ENCODE measurements at regions not wholly inside any gene's neighbourhood (a gene's known extent, or its start where the extent isn't known, plus 50 kb on each side); places are given as distances from the start of the nearest gene placed in this dataset.

DNA sequence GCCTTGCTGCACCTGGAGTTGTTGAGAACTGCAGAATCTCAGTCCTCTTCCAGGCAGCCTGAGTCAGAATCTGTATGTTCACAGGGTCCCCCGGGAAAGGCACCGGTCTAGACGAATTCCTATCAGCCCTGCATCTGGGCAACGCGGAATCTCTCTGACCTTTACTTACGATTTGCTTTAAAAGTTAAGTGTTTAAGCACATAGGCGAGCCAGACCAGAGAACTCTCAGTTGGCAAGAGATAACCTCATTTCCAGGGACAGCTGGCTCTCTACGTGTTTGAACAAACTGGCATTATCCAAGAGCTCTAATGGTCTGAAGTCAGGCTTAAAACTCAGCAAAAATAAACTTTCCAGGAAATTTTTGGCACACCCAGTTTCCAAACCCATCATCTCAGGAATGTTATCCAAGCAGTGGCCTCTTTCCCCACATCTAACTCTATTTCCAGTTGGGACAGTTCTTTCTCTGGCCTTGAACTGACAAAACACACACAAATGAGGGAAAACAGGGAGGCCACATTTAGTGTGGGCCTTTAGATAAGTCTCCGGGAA lies 53.4 kb downstream of the HES1 start:
- DNase-seq, result no peak

DNA sequence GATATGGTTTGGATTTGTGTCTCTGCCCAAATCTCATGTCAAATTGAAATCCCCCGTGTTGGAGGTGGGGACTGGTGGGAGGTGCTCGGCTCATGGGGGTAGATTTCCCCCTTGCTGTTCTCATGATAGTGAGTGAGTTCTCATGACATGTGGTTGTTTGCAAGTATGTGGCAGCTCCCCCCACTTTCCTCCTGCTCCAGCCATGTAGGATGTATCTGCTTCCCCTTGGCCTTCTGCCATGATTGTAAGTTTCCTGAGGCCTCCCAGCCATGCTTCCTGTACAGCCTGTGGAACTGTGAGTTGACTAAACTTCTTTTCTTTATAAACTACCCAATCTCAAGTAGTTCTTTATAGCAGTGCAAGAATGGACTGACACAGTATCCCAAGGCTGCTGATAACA lies 55.9 kb downstream of the HES1 start:
- peak; percentile 40 for DNase-seq

DNA sequence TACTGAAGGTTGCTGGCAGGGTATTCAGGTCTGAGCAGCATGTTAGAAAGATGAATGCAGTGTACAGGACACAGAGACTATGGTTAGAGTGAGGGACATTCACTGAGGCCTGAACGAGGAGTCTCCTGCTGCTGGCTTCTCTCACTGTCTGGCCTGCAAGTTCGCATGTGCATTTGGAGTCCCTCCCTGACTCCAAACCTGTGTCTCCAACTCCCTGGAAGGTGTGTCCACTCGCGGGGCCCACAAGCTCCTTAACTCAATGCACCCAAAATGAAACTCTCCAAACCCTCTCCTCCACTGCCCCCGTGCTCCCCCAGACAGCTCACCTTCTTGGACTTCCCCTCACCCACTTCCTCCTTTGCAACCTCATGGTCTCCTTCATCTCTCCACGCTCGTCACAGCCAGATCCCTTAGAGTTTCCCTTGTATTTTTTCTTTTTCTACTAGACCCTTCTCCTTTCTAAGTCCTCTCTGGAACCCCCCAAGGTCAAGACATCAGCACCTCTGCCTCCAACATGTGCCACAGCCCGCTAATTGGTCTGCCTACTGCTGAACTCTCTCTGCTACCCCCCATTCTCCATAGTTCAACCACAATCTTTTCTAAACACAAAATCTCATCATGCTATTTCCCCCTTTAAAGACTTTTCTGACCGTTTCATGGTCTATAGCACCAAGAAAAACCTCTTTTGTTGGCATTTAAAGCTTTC lies 58.3 kb downstream of the HES1 start:
- peak; percentile 49 for DNase-seq

DNA sequence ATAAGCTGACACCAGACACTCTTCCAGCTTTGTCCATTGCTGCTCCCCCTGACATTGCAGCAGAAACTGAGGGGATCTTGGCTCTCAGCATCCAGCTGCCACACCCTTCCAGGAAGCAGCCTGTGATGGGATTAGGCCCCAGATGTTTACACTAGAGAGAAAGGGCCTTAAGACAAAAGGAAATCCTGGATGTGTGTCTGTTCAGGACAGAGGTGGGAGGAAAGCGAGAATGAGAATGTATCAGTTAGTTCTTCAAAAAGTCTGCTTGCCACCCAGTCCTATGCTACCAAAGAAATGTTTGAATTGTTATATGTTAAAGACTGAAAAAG lies 58.8 kb downstream of the HES1 start:
- no peak for DNase-seq

DNA sequence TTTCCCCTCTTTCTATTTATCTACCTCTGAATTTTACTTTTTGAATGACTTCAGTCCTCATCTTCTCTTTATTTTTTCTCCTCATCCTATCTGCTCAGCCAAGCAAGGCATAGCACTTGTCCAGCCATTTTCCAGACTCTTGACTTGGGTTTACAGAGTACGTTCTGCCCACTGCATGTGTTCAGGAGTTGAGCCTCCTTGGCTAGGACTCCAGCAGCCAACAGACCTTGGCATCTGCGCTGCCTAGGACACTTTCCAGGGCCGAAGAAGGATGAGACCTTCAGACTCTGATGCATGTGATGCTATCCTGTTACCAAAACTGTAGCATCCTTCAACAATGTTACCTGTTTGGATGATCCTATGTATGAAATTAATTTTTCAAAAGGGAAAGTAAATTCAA lies 59.7 kb downstream of the HES1 start:
- DNase-seq, result no peak

DNA sequence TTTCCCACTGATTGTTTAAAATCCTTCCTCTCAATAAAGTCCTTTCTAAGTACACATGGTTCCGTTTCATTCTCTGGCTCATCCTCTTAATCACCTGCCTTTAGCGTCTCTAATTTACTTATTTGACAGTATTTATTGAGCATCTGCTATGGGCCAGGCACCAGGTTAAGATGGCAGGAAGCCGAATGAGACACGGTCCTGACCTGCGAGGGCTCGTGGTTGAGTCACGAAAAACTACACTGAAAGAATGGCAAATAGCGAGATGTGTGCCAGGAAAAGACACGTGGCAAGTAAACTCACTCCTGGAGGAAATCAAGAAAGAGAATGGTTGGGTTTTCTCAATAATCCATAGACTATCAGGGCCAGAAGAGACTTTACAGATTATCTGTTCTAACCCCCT lies 60.9 kb downstream of the HES1 start:
- DNase-seq, result no peak

DNA sequence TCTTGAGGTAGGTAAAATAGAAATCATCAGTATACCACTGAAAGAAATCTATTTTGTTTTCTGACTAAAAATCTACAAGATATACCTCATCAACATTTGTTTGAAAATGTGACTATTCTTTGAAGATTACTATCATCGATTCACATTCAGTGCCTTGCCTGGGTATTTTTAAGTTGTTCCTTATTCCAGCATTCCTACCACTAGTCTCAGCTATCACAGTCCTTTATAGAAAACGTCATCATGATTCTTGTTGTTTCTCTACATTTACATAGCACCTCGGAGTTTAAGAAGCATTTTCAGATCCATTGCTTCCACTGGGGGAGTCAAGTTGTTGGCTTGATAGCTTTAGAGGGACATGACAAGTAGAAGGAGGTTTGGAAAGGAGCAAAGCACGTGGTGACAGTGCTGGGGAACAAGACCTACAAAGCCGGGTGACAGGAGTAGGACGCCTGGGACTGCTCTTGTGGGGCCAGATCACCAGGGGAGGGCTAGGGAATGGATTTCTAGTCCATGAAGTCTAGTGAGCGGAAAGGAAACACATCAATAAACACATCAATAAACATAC lies 61.5 kb downstream of the HES1 start:
- no peak for DNase-seq

DNA sequence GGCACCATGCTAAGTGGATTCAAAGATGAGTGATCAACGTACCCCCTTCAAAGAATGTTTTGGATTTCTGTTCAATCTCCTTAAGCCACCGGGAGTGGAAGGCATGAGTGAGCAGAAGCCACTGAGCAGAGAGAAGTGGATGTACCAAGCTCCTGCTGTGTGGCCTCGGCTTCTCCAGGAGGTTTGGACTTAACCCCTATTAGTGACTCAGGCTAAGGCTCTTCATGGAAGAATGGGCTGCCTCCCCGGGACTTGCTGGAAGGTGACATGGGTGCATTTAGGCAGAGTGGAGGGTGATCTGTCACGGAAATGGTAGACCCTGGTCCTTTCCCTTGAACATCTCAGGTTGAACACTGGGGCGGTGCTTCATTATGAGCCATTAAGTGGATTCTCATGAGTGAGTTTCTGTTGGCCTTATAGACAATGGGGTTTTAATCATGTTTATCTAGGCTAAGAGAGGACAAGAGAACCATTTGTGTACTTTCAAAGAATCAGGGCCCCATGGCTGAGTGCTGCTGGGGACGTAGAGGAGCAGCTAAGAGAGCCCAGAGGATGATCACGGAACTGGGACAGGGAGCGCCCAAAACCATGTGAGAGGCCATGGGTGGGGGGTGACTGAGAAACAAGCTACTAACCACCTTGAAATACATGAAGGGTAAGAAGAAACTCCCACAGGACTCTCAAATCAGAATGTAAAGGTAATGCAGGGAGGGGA lies 62.2 kb downstream of the HES1 start:
- DNase-seq, result no peak

DNA sequence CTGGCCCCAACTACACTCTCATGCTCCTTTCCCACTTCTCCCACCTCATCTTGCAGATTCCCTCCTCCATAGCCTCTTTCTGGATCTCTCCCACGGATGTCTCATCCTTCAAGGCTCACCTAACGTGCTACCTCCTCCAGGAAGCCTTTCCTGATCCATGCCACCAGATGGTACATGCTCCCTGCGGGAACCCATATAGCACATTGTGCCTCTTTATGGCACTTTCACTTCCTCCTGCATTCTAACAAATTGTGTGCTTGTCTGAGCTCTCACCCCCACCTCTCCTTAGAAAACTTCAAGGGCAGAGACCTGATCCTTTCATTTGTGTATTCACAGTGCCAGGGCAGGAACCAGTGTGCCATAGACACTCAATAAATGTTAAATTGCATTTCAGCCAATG lies 63.0 kb downstream of the HES1 start:
- no peak for DNase-seq

DNA sequence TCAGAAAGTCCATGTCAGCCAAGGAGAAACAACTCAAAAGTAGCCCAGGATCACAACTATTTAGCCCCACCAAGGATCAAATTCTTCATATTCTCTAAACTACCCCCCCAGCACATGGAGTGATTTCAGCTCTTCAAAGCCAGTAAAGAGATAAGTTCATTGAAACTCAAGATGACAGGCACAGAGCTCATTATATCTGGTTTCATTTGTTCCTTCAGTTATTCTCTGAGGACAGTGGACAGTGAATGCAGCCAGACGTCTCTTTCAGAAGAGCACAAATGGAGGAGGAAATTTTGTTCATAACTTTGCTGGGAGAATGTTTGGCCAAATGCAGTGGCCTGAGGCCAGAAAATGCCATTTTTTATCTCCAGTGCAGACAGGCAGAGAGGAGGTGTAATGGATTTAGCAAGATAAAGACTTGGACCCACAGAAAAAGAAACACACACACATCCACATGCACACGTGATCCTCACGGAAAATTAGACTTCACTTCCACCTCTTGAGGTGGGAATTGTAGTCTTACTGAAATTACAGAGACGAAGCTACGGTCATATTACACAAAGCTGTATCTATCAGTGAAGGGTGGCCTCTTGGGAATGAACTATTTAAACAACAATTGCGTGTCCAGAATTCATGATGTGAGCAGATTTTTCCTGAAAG lies 64.6 kb downstream of the HES1 start:
- DNase-seq, result no peak

DNA sequence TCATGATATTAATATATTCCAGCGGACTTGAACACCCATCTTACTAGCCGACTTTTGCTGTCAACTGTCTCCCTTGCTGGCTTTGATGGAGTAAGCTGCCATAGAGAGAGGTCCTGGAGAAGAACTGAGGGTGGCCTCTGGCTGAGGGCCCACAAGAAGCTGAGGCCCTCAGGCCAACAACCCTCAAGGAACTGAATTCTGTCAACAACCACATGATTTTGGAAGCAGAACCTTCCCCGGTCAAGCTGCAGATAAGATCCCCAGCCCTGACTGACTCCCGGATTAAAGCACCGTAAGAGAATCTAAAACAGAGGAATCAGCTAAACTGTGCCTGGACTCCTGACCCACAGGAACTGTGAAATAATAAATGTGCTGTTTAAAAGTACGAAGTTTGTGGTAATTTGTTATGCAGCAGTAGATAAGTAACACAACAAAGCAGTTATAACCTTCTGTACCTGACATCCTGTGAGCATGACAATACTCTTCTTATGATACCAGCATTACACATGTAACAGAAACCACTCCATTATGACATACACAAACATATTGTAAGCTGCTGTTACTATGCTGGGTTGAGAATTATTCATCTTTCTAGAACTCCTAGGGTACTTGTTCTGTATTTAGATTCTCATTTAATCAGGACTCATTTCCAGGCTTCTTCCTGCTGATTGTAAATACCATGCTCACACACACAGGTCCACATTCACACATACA lies 66.2 kb downstream of the HES1 start:
- DNase-seq, result no peak

DNA sequence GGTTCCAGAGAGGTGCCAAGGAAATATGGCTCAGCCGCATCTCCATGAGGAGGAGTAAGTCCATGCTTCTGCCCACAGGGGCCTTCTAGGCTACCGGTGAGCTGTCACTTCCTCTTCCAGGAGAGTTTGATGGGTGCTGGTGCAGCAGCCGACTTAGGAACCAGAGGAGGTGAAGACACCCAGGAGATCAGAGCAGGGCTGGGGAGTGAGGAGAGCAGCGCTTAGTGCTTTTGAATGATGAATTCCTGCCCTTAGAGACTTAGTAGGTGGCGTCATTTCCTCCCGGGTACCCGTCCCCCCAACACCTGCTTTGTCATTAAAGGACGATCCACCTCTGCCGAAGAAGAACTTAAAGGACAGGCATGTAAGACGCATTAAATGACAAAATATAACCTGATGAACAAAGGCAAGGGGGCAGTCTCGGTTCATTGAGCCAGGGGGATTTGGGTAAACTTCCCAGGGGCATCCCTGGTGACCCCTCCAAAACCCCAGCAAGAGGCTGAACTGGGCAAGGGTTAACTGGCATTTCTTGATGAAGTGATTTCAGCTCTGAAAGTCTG lies 67.6 kb downstream of the HES1 start:
- DNase-seq, result peak; percentile 41

DNA sequence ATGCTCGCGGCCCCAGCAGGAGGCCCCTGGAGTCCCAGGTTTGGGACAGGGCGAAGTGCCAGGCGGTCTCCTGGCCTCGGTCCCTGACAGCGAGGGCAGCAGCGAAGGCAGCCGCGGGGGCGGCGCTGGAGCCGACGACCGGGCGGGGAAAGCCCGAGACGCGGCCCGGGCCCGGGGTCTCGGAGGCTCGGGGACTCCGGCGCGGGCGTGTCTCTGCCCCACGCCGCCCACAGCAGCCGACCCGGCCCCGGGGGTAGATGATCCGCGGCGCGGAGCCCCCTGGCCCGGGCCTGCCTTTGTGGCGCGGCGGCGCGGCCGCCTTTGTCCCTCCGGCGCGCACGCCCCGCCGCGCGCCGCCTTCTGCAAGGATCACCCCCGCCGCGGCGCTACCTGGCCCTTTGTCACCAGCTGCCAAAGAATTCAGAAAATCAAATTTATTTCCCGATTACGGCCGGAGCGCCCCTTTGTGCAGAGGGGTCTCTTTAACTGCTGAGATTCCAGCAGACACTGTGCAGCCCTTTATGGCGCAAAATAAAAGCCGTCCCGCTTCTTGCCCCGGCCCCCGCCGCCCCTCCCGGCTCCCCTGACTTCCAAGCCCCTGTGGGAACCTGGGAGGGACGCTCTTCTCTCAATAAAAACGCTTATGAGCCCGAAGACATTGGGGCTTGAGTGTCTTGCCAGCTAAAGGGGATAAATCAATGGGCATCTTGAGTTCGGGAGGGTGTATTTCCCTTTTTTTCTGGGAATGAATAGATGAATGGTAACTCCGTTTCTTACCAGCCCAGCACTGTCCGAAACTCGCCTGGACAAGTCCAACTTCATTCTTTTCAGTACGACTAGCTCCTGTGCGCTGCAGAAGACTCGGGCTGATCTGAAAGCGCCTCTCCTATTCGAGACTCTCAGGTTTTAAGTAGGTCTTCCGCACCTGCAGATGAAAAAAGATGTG lies 68.4 kb downstream of the HES1 start:
- peak; percentile 65 for DNase-seq

DNA sequence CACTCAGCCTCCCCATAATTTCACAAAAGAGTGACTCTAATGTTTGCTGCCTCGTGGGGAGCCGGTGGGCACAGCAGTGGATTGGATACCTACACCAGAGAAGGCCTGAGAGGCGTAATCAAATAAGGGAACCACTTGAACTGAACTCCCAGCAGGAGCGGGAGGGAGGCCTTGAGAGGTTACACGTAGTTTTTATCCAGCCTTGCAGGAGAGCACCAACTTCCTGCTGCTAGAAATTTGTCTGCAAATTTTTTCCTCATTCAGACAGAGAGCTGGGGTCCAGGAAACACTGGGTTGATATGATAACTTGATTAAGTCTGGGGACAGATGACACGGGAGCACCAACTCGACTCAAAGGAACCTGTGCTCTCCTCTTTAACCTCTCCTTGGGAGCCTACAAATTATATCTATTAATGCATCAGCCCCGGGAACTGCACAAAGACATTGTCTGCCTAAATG lies 69.8 kb downstream of the HES1 start:
- DNase-seq, result peak; percentile 94

DNA sequence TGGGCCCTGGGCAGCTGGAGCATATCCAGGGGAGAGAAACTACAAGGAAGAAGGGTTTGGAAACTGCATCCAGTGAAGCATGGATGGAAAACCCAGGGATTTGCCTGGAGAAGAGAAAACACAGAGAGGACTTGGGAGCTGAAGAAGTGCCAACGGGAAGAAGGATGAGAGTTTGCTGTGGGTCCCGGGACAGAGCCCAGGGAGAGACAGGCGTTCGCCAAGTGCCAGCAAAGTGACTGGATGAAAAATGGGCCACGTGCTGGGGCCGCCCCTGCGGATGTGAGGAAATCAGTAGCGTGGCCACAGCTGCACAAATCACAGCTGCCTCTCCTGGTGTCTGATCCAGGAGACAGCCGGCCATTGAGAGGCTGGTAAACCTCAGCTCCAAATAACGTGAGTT lies 70.4 kb downstream of the HES1 start:
- DNase-seq, result peak; percentile 64

DNA sequence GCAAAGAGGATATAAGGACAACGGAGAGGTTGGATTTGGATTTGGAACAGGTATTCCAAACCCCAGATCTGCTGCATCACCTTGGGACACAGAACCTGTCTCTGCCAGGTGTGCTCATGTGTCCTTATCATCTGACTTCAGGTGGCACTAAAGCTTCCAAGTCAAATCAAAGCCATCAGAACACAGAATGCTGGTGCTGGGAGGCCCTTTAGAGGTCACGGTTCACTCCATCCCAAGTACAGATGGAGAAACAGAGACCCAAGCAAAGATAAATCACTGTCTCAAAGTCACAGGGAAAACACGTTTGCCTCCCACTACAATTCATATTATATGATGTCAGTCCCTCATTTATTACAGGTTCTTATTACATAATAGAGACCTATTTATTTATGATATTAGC lies 72.8 kb downstream of the HES1 start:
- DNase-seq, result no peak

DNA sequence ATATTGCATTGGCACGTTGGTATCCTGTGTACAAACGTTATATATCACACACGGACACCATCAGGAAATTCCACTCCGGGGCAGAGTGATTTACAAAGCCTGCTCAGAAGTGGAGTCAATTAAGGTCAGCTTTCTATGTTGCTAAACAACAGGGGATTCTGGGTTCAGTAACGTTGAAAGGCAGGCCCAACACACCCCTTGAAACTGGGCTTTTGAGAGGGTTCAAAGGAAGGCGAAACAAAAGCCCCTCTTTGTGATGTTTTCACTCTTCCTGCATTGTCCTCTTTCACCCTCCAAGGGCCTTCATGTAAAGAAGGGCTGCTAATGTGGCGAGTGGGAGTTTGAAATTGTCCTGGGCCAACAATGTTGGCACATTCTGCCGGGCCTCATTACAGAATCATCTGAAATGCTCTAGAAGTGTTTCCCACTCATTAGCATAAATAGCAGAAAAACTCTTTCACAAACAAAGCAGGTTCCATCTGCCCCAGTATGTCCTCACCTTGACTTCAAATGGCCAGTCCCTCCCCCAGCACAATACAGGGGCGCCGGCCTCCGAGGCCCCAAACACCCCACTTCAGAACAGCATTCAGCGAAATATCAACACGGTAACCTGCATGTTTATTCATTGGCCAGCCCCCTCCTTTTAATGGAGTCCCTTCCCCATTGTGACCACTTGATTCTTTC lies 76.4 kb downstream of the HES1 start:
- no peak for DNase-seq

DNA sequence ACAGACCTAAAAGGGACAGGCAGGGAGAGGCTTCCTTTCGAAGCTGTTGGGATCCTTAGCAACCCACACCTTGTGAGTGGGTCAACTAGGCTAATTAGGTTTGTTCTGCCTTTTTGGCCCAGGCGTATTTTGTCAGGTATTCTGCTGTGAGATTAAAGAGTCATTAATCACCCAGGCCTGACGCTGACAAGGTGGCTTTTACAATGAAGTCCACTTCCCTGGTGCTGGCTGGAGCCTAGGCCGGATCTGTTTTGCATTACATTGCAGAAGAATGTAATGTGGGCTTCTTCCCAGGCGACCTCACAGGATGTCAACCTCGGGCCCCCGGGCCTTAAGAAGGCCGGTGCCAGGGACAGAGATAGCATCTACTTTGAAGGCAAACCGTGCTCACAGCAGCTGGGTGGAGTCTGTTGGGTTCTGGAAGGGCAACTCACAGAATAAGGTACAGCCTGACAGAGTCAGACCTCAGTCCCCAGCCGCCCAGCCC lies 76.9 kb downstream of the HES1 start:
- peak; percentile 55 for DNase-seq

DNA sequence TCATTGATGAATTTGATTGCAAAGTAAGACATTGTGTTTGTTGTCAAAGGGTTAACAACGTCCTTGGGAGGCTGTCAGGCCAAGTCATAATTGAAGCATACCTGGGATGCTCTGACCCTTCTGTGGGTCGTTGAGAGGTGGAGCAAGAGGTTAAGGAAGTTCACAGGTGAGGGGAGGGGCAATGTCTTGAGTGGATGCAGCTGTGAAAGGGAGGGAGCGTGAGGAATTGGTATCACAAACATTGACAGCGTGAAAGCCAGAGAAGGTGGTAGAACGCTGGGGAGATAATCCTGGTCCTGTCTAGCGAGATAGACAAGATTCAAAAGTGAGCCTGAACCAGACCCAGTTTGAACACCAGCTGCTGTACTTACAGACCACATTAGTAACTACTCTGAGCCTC lies 79.4 kb downstream of the HES1 start:
- no peak for DNase-seq

DNA sequence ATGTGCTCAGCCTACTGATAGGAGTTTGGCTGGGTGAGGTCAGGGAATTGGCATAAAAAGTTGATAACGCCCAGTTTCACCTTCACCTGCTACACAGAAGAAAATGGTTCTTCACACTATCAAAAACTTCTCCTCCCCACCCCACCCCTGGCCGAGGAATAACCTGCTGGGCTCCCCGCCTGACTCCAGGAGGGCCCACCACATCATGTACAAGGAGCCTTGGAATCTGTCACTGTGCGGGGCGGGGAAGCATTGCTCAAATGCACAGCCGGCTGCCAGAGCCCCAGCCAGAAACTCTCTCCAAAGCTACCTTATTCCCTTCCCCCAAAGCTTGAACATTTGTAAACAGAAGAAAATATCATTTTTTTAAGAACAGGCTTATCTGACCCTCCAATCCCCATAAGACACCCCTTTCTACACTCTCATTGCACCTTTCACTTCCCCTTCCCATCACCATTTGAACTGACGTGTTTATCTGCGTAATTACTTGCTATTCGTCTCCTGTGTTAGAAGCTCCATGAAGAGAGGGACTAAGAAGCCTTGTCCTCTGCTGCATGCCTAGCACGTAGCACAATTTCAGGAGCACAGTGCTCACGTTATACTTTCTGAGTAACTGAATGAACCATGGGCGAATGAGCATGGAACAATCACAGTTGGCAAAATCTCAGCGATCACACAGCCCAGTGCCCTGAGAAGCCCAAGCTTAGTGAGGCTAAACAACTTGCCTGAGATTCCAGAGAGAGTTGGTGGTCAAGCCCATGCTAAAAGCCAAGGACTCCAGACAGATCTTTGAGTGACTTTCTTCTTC lies 82.9 kb downstream of the HES1 start:
- DNase-seq, result no peak

Measured in hematopoietic multipotent progenitor cell treated with erythropoietin and hydrocortisone succinate and interleukin-3 and kit ligand, for 4 days (in vitro differentiated cells).